Psoas muscle (tissue), 7 donors: ENCODE measurements at regions not wholly inside any gene's neighbourhood (a gene's known extent, or its start where the extent isn't known, plus 50 kb on each side); places are given as distances from the start of the nearest gene placed in this dataset.

Source experiments
- ATAC-seq, 4 donors: fragments of 200-7000 bp; cut with Tn5 transposase; one replicate each; pipeline ENCODE4 v1.9.1; 2020; ENCODE audit warnings: moderate library complexity in 3 of 4, mild to moderate bottlenecking in 2 of 4
- DNase-seq, 2 donors: peaks; one replicate each; pipeline ENCODE4 v3.0.0-alpha.2; 2020
- H3K27ac ChIP-seq: fragments of 200-600 bp; one replicate; pipeline ENCODE4 v1.8.0; 2022
- H3K27me3 ChIP-seq, 3 donors: fragments of 200-600 bp in 1 of 3; one replicate each; pipeline versions ENCODE4 v1.6.1 to v1.8.0; 2013 to 2022; ENCODE audit warnings: low read length in 2 of 3, mild to moderate bottlenecking in 2 of 3, moderate library complexity in 1 of 3; ENCODE audit not compliant: insufficient read depth in 3 of 3
- H3K36me3 ChIP-seq, 2 donors: fragments of 200-600 bp in 1 of 2; one replicate each; pipeline versions ENCODE4 v1.6.1 to v1.8.0; 2013 to 2022; ENCODE audit warnings: low read depth in 1 of 2, mild to moderate bottlenecking in 1 of 2, moderate library complexity in 1 of 2; ENCODE audit not compliant: insufficient read depth in 1 of 2
- H3K4me1 ChIP-seq: fragments of 200-600 bp; one replicate; pipeline ENCODE4 v1.8.0; 2022
- H3K4me3 ChIP-seq: fragments of 200-600 bp; one replicate; pipeline ENCODE4 v1.8.0; 2022; ENCODE audit warnings: mild to moderate bottlenecking
- H3K9me3 ChIP-seq: fragments of 200-600 bp; one replicate; pipeline ENCODE4 v1.8.0; 2022
- WGBS, 3 donors: extraction: QIAGEN DNeasy Blood & Tissue Kit; methylation state at CpG; one replicate each; pipeline versions ENCODE4 v1.1.6 to v1.1.7; 2013; 5-methylcytosine and 5-hydroxymethylcytosine counted together
- intact Hi-C, 2 donors: fragments of 100-400 bp; cut with DNase I; formaldehyde crosslinking; loops; one replicate each; pipeline versions ENCODE4 v1.11.0 to v1.14.2; 2022
- TF ChIP-seq, protein P1 (sequence below): fragments of 200-600 bp; IDR thresholded peaks from one replicate; pipeline ENCODE4 v1.8.0; 2022; ENCODE audit warnings: antibody characterized with exemption
- donor health status: healthy with polysubstance abuse.
- donor health status: DM: no; HTN: no; CAD: no; lungs with moderate emphysema.
- donor health status: Bipolar disorder and iron deficiency.
- donor health status: healthy.
- donor health status: DM: yes; HTN: yes; CAD: no.
- donor health status: DM: no; HTN: no; CAD: no.
- donor health status: DM: yes; HTN: yes; CAD: no.

DNA sequence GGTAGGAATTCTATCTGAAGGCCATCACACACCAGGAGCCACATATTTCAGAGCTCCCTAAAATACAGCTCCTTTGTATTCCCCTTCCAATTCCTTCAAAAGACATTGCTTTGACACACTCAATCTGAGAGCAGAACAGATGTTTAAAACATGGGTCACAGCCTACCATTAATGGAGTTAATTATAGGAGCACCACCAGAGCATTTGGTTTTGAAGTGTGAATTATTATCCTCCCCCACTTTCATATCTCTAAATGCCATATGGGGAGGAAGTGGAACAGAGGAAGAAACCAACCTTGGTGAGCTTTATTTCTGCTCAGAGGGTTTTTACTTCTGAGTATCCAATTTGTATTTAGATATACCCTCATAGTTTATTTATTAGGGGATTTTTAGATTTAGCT, 50.7 kb upstream of the TNFRSF21 start:
- Histone ChIP-seq H3K4me3 (no peak overlapping the region), H3K27me3 (no peaks in the 10 kb centered on the region), H3K9me3 (no peaks in the 10 kb centered on the region), H3K27ac (no peak overlapping the region), H3K36me3 (no peaks in the 10 kb centered on the region), H3K4me1 (no peaks in the 10 kb centered on the region)
- intact Hi-C loops, result no loop called here
- DNase-seq, result no peak
- TF ChIP-seq, protein P1, sequence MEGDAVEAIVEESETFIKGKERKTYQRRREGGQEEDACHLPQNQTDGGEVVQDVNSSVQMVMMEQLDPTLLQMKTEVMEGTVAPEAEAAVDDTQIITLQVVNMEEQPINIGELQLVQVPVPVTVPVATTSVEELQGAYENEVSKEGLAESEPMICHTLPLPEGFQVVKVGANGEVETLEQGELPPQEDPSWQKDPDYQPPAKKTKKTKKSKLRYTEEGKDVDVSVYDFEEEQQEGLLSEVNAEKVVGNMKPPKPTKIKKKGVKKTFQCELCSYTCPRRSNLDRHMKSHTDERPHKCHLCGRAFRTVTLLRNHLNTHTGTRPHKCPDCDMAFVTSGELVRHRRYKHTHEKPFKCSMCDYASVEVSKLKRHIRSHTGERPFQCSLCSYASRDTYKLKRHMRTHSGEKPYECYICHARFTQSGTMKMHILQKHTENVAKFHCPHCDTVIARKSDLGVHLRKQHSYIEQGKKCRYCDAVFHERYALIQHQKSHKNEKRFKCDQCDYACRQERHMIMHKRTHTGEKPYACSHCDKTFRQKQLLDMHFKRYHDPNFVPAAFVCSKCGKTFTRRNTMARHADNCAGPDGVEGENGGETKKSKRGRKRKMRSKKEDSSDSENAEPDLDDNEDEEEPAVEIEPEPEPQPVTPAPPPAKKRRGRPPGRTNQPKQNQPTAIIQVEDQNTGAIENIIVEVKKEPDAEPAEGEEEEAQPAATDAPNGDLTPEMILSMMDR, result no peak
- ATAC-seq, result no peak

DNA sequence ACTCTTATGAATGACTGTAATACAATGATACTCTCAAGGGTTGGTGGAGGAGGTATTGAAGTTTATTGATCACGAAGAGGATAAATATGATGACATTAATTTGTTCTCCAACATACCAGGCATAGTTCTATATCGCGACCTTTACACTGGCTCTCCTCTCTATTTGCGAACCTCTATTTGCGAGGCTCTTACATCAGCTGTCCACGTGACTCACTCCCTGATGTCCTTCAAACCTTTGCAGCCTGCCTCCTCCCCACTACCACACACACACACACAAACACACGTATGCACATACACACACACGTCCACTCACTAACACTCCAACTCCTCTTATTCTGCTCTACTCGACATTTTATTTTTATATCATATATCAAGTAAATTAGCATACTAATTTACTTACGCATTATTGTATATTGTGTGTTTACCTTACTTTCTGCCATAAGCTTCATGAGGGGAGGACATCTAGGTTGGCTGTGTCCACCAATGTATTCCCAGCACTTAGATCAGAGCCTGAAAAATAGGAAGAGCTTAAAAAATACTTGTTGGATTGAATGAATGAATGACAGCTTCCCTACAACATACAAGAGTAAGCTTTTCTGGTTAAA, 53.3 kb upstream of the TNFRSF21 start:
- Histone ChIP-seq H3K27me3 (no peaks in the 10 kb centered on the region), H3K27ac (no peak overlapping the region), H3K4me1 (no peaks in the 10 kb centered on the region), H3K36me3 (no peaks in the 10 kb centered on the region), H3K4me3 (no peak overlapping the region), H3K9me3 (no peaks in the 10 kb centered on the region)
- TF ChIP-seq, protein P1, result no peak
- WGBS, 3 donors, result 88 to 90% (median 90%) methylated on average over 10 of the region's 10 CpGs
- intact Hi-C loops, result no loop called here
- no peak for DNase-seq
- ATAC-seq, result no peak

DNA sequence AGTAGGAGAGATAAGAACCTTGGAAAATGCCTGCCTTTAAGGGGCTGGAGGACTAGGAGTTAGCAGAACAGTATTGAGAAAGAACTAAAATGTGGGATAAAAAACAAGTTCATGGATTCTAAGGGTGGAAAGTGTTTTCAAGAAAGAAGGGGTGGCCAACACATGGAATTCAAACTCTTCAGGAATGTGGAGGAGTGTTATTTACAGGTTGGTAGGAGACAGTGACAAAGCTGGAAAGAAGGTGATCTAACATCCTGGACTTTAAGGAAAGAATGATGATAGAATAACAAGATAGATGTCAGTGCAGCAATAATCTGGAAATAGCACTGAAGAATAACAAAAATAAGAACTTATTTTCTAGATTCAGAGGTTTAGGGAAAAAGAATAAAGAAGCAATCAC, 54.0 kb upstream of the TNFRSF21 start:
- Histone ChIP-seq H3K27ac (no peak overlapping the region), H3K27me3 (no peaks in the 10 kb centered on the region), H3K4me1 (no peaks in the 10 kb centered on the region), H3K4me3 (no peak overlapping the region), H3K36me3 (no peaks in the 10 kb centered on the region), H3K9me3 (no peaks in the 10 kb centered on the region)
- intact Hi-C loops, result no loop called here
- TF ChIP-seq, protein P1, result no peak
- no peak for DNase-seq
- ATAC-seq, result no peak

DNA sequence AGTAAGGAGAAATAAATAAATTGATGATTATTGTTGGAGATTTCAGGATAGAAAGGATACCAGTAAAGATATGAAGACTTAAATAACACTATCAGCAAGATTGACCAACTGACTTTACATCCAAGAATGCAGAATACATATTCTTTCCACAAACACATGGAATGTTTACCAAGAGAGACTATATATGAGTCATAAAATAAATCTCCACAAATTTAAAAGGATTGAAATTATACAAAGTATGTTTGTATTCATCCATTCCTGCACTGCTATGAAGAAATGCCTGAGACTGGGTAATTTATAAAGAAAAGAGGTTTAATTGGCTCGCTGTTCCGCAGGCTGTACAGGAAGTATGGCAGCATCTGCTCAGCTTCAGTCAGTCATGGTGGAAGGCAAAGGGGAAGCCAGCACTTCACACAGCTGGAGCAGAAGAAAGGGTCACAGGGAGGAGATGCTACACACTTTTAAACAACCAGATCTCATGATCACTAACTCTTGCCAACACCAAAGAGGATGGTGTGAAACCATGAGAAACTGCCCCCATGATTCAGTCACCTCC, 56.7 kb upstream of the TNFRSF21 start:
- H3K4me1 ChIP-seq, result no peaks in the 10 kb centered on the region
- H3K4me3 ChIP-seq, result no peak overlapping the region
- TF ChIP-seq, protein P1, result no peak
- no peaks in the 10 kb centered on the region for H3K27me3 ChIP-seq
- no peaks in the 10 kb centered on the region for H3K36me3 ChIP-seq
- H3K9me3 ChIP-seq, result no peaks in the 10 kb centered on the region
- ATAC-seq, result no peak
- intact Hi-C loops, result no loop called here
- H3K27ac ChIP-seq, result no peak overlapping the region
- DNase-seq, result no peak
- 89 to 91% (median 89%) methylated on average over 2 of the region's 2 CpGs for WGBS, 3 donors
